Tibial nerve (tissue), 4 donors: ENCODE measurements at regions not wholly inside any gene's neighbourhood (a gene's known extent, or its start where the extent isn't known, plus 50 kb on each side); places are given as distances from the start of the nearest gene placed in this dataset.

Experiments
- EP300 ChIP-seq, 2 donors: sonication (generic); formaldehyde crosslinking; IDR thresholded peaks; one replicate each; pipeline ENCODE4 v1.6.1; 2017; ENCODE audit warnings: antibody characterized with exemption in 2 of 2, mild to moderate bottlenecking in 1 of 2
- POLR2A ChIP-seq, 2 donors: fragments of 450-650 bp; IDR thresholded peaks; one replicate each; pipeline ENCODE4 v1.6.1; 2017; ENCODE audit warnings: antibody characterized with exemption in 2 of 2, mild to moderate bottlenecking in 2 of 2, moderate library complexity in 2 of 2
- TF ChIP-seq, protein P1 (sequence below), 5 experiments: fragments of 200-600 bp in 3 of 5; fragments of 450-650 bp in 2 of 5; sonication (generic) in 3 of 5; IDR thresholded peaks; one replicate each; pipeline ENCODE4 v1.5.1; 2016 to 2019; ENCODE audit warnings: antibody characterized with exemption in 5 of 5, mild to moderate bottlenecking in 3 of 5, moderate library complexity in 2 of 5

- TF ChIP-seq POLR2A (IDR thresholded peaks at IDR 0.05) (no peak), EP300 (IDR thresholded peaks at IDR 0.05) (no peak)
- TF ChIP-seq, protein P1, sequence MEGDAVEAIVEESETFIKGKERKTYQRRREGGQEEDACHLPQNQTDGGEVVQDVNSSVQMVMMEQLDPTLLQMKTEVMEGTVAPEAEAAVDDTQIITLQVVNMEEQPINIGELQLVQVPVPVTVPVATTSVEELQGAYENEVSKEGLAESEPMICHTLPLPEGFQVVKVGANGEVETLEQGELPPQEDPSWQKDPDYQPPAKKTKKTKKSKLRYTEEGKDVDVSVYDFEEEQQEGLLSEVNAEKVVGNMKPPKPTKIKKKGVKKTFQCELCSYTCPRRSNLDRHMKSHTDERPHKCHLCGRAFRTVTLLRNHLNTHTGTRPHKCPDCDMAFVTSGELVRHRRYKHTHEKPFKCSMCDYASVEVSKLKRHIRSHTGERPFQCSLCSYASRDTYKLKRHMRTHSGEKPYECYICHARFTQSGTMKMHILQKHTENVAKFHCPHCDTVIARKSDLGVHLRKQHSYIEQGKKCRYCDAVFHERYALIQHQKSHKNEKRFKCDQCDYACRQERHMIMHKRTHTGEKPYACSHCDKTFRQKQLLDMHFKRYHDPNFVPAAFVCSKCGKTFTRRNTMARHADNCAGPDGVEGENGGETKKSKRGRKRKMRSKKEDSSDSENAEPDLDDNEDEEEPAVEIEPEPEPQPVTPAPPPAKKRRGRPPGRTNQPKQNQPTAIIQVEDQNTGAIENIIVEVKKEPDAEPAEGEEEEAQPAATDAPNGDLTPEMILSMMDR (IDR thresholded peaks at IDR 0.05) = no peak
These were observed 82.8 kb downstream of the TMEM18 start for GRCh38 chr2:594297-594949.
